ENCODE measurements at regions not wholly inside any gene's neighbourhood (a gene's known extent, or its start where the extent isn't known, plus 50 kb on each side); places are given as distances from the start of the nearest gene placed in this dataset.
"Not testable (repeated sequence)": the region's sequence is repeated elsewhere in the genome, so short reads cannot be mapped to it uniquely, and the experiment has no call there.

- intact Hi-C loops (cut with DNase I): no loop called here
- no peaks in the 10 kb centered on the region for H3K27me3 ChIP-seq
- no peak for TF ChIP-seq POLR2AphosphoS5 (IDR thresholded peaks at IDR 0.05)
- no peak for TF ChIP-seq POLR2A (IDR thresholded peaks at IDR 0.05; ENCODE audit: low read depth)
- no peak for TF ChIP-seq CTCF (IDR thresholded peaks at IDR 0.05)
- TF ChIP-seq EP300 (IDR thresholded peaks at IDR 0.05): no peak
These were observed 470.2 kb downstream of the FBXO15 start for GRCh38 chr18:73677450-73677849.

GRCh38 chr18:73674125-73674865 is 473.3 kb downstream of the FBXO15 start:
- Histone ChIP-seq H3K4me3 (no peak overlapping the region), H3K27me3 (no peaks in the 10 kb centered on the region), H3K27ac (replicated peaks in 1 of 4) (no peak overlapping the region), H3K4me1 (no peaks in the 10 kb centered on the region), H3K9me3 (no peaks in the 10 kb centered on the region), H3K36me3 (no peaks in the 10 kb centered on the region)
- TF ChIP-seq EP300 (IDR thresholded peaks at IDR 0.05): no peak
- no peak for TF ChIP-seq POLR2AphosphoS5 (IDR thresholded peaks at IDR 0.05)
- TF ChIP-seq CTCF (IDR thresholded peaks at IDR 0.05): no peak
- no peak for TF ChIP-seq POLR2A (IDR thresholded peaks at IDR 0.05; ENCODE audit: low read depth)
- DNase-seq (ENCODE audit: extremely low spot score): no peak
- intact Hi-C loops (cut with DNase I): no loop called here
- 68% methylated on average over 6 of the region's 6 CpGs for WGBS

More at GRCh38 chr18:73677450-73677849, 470.2 kb downstream of the FBXO15 start:
- no peaks in the 10 kb centered on the region for H3K36me3 ChIP-seq
- no peak for DNase-seq (ENCODE audit: extremely low spot score)
- no peak overlapping the region for H3K27ac ChIP-seq (replicated peaks in 1 of 4)
- no peaks in the 10 kb centered on the region for H3K4me1 ChIP-seq
- no peaks in the 10 kb centered on the region for H3K9me3 ChIP-seq
- no peak overlapping the region for H3K4me3 ChIP-seq

GRCh38 chr18:73671480-73671879 is 476.2 kb downstream of the FBXO15 start:
- H3K4me1 ChIP-seq; DNase-seq (ENCODE audit: extremely low spot score); H3K9me3 ChIP-seq; H3K4me3 ChIP-seq; intact Hi-C loops (cut with DNase I); H3K27ac ChIP-seq (replicated peaks in 1 of 4); H3K36me3 ChIP-seq; H3K27me3 ChIP-seq: not testable (repeated sequence)
- 92% methylated on average over 8 of the region's 8 CpGs for WGBS

- DNase-seq (ENCODE audit: extremely low spot score): no peak
- H3K27ac ChIP-seq (replicated peaks in 1 of 4): no peak overlapping the region
- no peaks in the 10 kb centered on the region for H3K36me3 ChIP-seq
- no peaks in the 10 kb centered on the region for H3K9me3 ChIP-seq
- H3K4me3 ChIP-seq: no peak overlapping the region
- 86% methylated on average over 5 of the region's 5 CpGs for WGBS
- no peaks in the 10 kb centered on the region for H3K4me1 ChIP-seq
- no peaks in the 10 kb centered on the region for H3K27me3 ChIP-seq
- TF ChIP-seq CTCF (IDR thresholded peaks at IDR 0.05) (no peak), EP300 (IDR thresholded peaks at IDR 0.05) (no peak), POLR2A (IDR thresholded peaks at IDR 0.05; ENCODE audit: low read depth) (no peak), POLR2AphosphoS5 (IDR thresholded peaks at IDR 0.05) (no peak)
- intact Hi-C loops (cut with DNase I): no loop called here
These were observed 477.1 kb downstream of the FBXO15 start for GRCh38 chr18:73670524-73670923.

GRCh38 chr18:73670039-73670438 is 477.6 kb downstream of the FBXO15 start:
- intact Hi-C loops (cut with DNase I): no loop called here
- Histone ChIP-seq H3K27ac (replicated peaks in 1 of 4) (no peak overlapping the region), H3K27me3 (no peaks in the 10 kb centered on the region), H3K36me3 (no peaks in the 10 kb centered on the region), H3K4me3 (no peak overlapping the region), H3K9me3 (no peaks in the 10 kb centered on the region), H3K4me1 (no peaks in the 10 kb centered on the region)
- DNase-seq (ENCODE audit: extremely low spot score): no peak
- no peak for TF ChIP-seq POLR2AphosphoS5 (IDR thresholded peaks at IDR 0.05)
- TF ChIP-seq EP300 (IDR thresholded peaks at IDR 0.05): no peak

- Histone ChIP-seq H3K9me3 (no peaks in the 10 kb centered on the region), H3K27me3 (no peaks in the 10 kb centered on the region), H3K36me3 (no peaks in the 10 kb centered on the region), H3K4me3 (no peak overlapping the region), H3K4me1 (no peaks in the 10 kb centered on the region), H3K27ac (replicated peaks in 1 of 4) (no peak overlapping the region)
- DNase-seq (ENCODE audit: extremely low spot score): no peak
- intact Hi-C loops (cut with DNase I): no loop called here
- no peak for TF ChIP-seq POLR2A (IDR thresholded peaks at IDR 0.05; ENCODE audit: low read depth)
- no peak for TF ChIP-seq POLR2AphosphoS5 (IDR thresholded peaks at IDR 0.05)
- no peak for TF ChIP-seq EP300 (IDR thresholded peaks at IDR 0.05)
- TF ChIP-seq CTCF (IDR thresholded peaks at IDR 0.05): no peak
- WGBS: 55% methylated on average over 6 of the region's 6 CpGs
These were observed 478.3 kb downstream of the FBXO15 start for GRCh38 chr18:73669297-73669696.
